ENCODE measurements at regions not wholly inside any gene's neighbourhood (a gene's known extent, or its start where the extent isn't known, plus 50 kb on each side); places are given as distances from the start of the nearest gene placed in this dataset.

DNA sequence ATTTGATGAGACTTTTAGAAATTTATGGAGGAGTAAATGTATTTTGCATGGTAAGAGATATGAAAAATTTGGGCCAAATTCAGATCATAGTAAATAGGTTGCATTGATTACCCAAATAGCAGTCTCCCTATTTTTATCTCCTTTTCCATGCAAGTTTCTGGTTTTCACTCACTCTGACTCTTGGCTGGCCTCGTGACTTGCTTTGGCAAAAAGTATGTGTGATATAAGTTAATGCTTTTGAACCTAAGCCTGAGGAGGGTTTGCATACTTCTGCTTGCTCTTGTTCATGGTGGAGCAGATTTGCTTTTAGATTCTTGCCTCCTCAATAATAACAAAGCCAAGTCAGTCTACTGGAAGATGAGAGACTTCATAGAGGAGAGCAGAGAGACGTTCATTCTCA is 1045.9 kb upstream of the CDH8 start:
- DNase-seq (no peak), ATAC-seq (ENCODE audit: low read depth) (no peak)
- H3K4me3 Mint-ChIP-seq, result no peak overlapping the region
- intact Hi-C loops (cut with micrococcal nuclease), result no loop called here
- no peak overlapping the region for H3K27ac Mint-ChIP-seq
- H3K36me3 Mint-ChIP-seq (ENCODE audit: low read depth), result no peaks in the 10 kb centered on the region
- CTCF ChIA-PET, result no interaction called here
- TF ChIP-seq, protein P1, sequence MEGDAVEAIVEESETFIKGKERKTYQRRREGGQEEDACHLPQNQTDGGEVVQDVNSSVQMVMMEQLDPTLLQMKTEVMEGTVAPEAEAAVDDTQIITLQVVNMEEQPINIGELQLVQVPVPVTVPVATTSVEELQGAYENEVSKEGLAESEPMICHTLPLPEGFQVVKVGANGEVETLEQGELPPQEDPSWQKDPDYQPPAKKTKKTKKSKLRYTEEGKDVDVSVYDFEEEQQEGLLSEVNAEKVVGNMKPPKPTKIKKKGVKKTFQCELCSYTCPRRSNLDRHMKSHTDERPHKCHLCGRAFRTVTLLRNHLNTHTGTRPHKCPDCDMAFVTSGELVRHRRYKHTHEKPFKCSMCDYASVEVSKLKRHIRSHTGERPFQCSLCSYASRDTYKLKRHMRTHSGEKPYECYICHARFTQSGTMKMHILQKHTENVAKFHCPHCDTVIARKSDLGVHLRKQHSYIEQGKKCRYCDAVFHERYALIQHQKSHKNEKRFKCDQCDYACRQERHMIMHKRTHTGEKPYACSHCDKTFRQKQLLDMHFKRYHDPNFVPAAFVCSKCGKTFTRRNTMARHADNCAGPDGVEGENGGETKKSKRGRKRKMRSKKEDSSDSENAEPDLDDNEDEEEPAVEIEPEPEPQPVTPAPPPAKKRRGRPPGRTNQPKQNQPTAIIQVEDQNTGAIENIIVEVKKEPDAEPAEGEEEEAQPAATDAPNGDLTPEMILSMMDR (IDR thresholded peaks at IDR 0.05), result no peak
- no peaks in the 10 kb centered on the region for H3K4me1 Mint-ChIP-seq
- POLR2A ChIA-PET, result no interaction called here
- H3K27me3 Mint-ChIP-seq, result no peaks in the 10 kb centered on the region
- H3K9me3 Mint-ChIP-seq, result peaks cover 10% of the 10 kb centered on the region

DNA sequence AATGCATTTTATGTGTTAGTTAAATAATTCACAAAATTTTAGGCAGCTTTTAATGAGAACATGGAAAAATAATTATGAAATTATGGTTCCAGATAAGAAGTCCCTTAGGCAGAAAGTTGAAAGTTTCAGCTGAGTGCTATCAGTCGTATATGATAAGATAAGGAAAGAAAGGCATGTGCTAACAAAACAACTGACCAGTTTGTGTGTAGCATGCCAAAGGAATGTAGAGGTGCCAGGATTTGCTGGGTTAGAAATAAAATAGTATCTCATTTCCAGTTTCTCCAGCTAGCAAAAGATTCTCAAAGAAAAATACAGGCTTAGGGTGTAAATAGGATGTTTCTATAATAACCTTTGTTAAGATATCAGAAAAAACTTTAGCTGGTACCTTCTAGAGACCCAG is 1044.5 kb upstream of the CDH8 start:
- no peak for DNase-seq
- peaks cover 14% of the 10 kb centered on the region for H3K9me3 Mint-ChIP-seq
- ChIA-PET CTCF (no interaction called here), POLR2A (no interaction called here)
- TF ChIP-seq, protein P1 (IDR thresholded peaks at IDR 0.05), result no peak
- H3K4me1 Mint-ChIP-seq, result no peaks in the 10 kb centered on the region
- no peak overlapping the region for H3K4me3 Mint-ChIP-seq
- no peak overlapping the region for H3K27ac Mint-ChIP-seq
- intact Hi-C loops (cut with micrococcal nuclease), result no loop called here
- H3K36me3 Mint-ChIP-seq (ENCODE audit: low read depth), result no peaks in the 10 kb centered on the region
- H3K27me3 Mint-ChIP-seq, result no peaks in the 10 kb centered on the region
- ATAC-seq (ENCODE audit: low read depth), result no peak

DNA sequence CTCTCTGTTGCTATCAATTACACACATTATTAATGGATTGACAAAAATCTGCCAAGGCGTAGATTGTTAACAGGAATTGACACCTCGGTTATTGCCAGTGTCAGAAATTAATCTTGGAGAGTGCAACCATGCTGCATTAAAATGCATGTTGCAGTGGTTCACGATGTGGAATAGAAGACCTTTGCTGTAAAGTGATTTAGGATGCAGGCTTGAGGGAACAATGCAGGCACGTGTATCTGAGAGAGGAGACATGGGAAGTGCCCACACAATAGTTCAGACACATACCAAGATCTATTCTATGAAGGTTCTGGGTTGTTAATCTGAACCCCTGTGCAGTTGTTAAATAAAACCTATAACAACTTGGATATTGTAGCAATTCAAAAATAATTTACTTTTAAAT is 1032.8 kb upstream of the CDH8 start:
- no peaks in the 10 kb centered on the region for H3K4me1 Mint-ChIP-seq
- POLR2A ChIA-PET, result no interaction called here
- intact Hi-C loops (cut with micrococcal nuclease), result no loop called here
- CTCF ChIA-PET, result no interaction called here
- H3K4me3 Mint-ChIP-seq, result no peak overlapping the region
- no peaks in the 10 kb centered on the region for H3K36me3 Mint-ChIP-seq (ENCODE audit: low read depth)
- ATAC-seq (ENCODE audit: low read depth) (no peak), DNase-seq (no peak)
- H3K27ac Mint-ChIP-seq, result no peak overlapping the region
- peaks cover 18% of the 10 kb centered on the region for H3K9me3 Mint-ChIP-seq
- TF ChIP-seq, protein P1 (IDR thresholded peaks at IDR 0.05), result no peak
- H3K27me3 Mint-ChIP-seq, result no peaks in the 10 kb centered on the region

DNA sequence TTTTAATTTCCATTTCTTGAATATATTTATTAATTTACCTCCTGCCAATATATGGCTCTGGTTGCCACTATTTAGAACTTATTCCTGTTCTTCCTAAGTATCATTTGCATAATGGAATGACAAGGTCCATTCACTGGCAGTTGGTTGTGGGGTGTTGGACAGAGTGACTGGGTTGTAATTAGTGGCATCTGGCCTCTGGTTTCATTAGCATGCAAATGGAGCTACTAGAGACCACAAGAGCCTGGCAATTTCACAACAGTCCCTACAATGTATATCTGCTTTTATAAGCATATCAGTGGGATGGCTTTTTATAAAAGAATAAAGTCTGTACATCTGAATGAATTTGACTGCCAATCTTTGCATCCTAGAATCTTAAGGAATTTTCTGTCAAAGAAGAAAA is 1030.9 kb upstream of the CDH8 start:
- H3K36me3 Mint-ChIP-seq (ENCODE audit: low read depth), result no peaks in the 10 kb centered on the region
- intact Hi-C loops (cut with micrococcal nuclease), result no loop called here
- ATAC-seq (ENCODE audit: low read depth), result no peak
- no peak for DNase-seq
- CTCF ChIA-PET, result no interaction called here
- H3K4me3 Mint-ChIP-seq, result no peak overlapping the region
- no peak overlapping the region for H3K27ac Mint-ChIP-seq
- peaks cover 18% of the 10 kb centered on the region for H3K9me3 Mint-ChIP-seq
- no peaks in the 10 kb centered on the region for H3K4me1 Mint-ChIP-seq
- TF ChIP-seq, protein P1 (IDR thresholded peaks at IDR 0.05), result no peak
- POLR2A ChIA-PET, result no interaction called here
- no peaks in the 10 kb centered on the region for H3K27me3 Mint-ChIP-seq

DNA sequence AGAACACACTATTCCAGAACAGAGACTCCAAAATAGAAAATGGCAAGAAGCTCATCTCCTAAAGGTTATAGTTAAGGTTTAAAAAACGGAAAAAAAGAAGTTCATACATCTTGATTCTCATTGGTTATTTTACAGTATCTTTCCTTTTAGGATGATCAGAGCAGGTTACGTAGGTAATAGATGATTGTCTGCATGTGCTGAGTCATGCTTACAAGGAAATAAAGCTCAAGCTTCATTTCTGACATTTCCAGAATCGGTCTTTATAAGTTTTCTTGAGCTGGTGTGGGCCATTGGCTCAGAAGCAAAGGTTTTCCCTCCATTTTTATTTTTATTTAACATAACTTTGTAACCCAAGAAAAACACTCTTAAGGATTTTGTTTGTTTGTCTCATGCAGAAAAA is 1030.3 kb upstream of the CDH8 start:
- Mint-ChIP-seq H3K9me3 (peaks cover 19% of the 10 kb centered on the region), H3K4me3 (no peak overlapping the region), H3K27ac (no peak overlapping the region), H3K36me3 (ENCODE audit: low read depth) (no peaks in the 10 kb centered on the region), H3K4me1 (no peaks in the 10 kb centered on the region), H3K27me3 (no peaks in the 10 kb centered on the region)
- ATAC-seq (ENCODE audit: low read depth) (no peak), DNase-seq (no peak)
- intact Hi-C loops (cut with micrococcal nuclease), result no loop called here
- ChIA-PET CTCF (no interaction called here), POLR2A (no interaction called here)
- TF ChIP-seq, protein P1 (IDR thresholded peaks at IDR 0.05), result no peak

Measured in activated B cell treated with CpG ODN at 0.5 μM for 24 hours (primary cell).